RWPE2 (cell line): ENCODE measurements at regions not wholly inside any gene's neighbourhood (a gene's known extent, or its start where the extent isn't known, plus 50 kb on each side); places are given as distances from the start of the nearest gene placed in this dataset.

Experiments used
- ATAC-seq: fragments of 200-7000 bp; cut with Tn5 transposase; 3 replicates; pipeline ENCODE4 v1.9.1; 2021; ENCODE audit warnings: low read depth
- DNase-seq: peaks from one replicate; pipeline ENCODE4 v3.0.0-alpha.2; 2020; ENCODE audit warnings: low spot score
- H3K27ac ChIP-seq: fragments of 450-650 bp; 2 replicates; pipeline ENCODE4 v1.5.1; 2017; ENCODE audit warnings: mild to moderate bottlenecking; ENCODE audit not compliant: poor library complexity, severe bottlenecking
- H3K27me3 ChIP-seq: fragments of 250-450 bp; sonication (Bioruptor Pico); 2 replicates; pipeline ENCODE4 v1.5.1; 2021; ENCODE audit warnings: mild to moderate bottlenecking, moderate library complexity; ENCODE audit not compliant: insufficient read depth, poor library complexity, severe bottlenecking
- H3K36me3 ChIP-seq: fragments of 250-450 bp; sonication (Bioruptor Pico); 2 replicates; pipeline ENCODE4 v1.5.1; 2020; ENCODE audit warnings: low read depth, mild to moderate bottlenecking, moderate library complexity
- H3K4me1 ChIP-seq: fragments of 250-450 bp; sonication (Bioruptor Pico); 2 replicates; pipeline ENCODE4 v1.5.1; 2021; ENCODE audit warnings: mild to moderate bottlenecking, moderate library complexity; ENCODE audit not compliant: insufficient read depth, poor library complexity, severe bottlenecking
- H3K4me3 ChIP-seq: fragments of 250-450 bp; sonication (Bioruptor Pico); 2 replicates; pipeline ENCODE4 v1.5.1; 2021; ENCODE audit warnings: mild to moderate bottlenecking, moderate library complexity; ENCODE audit not compliant: severe bottlenecking
- H3K9me3 ChIP-seq: fragments of 250-450 bp; sonication (Bioruptor Pico); 2 replicates; pipeline ENCODE4 v1.5.1; 2021; ENCODE audit warnings: mild to moderate bottlenecking, moderate library complexity; ENCODE audit not compliant: severe bottlenecking
- TF ChIP-seq, protein P1 (sequence below): fragments of 450-650 bp; IDR thresholded peaks from one replicate; pipeline ENCODE4 v1.5.1; 2017; ENCODE audit warnings: mild to moderate bottlenecking, moderate library complexity; ENCODE audit not compliant: poor library complexity, severe bottlenecking

DNA sequence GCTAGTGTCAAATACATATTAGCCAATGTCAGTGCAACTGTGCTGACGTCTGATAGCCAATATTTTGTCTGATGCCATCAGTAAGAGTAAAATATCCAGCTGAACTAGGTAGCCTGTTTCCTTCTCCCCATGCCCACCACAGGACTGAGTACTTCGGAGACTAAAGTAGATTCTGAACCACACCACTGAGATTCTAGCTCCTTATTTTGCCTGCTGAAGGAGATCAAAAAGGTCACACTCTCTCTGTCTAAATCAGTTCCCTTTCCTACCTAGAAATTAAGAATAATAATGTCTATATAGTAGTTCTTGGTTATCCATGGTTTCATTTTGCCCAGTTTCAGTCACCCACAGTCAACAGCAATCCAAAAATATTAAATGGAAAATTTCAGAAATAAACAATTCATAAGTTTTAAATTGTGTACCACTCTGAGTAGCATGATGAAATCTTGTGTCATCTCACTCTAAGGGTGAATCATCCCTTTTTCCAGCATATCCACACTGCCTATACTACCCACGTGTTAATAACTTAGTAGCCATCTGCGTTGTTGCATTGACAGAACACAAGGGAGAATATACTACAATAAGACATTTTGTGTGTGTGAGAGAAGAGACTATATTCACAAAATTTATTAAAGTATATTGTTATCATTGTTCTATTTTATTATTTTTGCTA, 1043.3 kb upstream of the PIK3C3 start:
- TF ChIP-seq, protein P1, sequence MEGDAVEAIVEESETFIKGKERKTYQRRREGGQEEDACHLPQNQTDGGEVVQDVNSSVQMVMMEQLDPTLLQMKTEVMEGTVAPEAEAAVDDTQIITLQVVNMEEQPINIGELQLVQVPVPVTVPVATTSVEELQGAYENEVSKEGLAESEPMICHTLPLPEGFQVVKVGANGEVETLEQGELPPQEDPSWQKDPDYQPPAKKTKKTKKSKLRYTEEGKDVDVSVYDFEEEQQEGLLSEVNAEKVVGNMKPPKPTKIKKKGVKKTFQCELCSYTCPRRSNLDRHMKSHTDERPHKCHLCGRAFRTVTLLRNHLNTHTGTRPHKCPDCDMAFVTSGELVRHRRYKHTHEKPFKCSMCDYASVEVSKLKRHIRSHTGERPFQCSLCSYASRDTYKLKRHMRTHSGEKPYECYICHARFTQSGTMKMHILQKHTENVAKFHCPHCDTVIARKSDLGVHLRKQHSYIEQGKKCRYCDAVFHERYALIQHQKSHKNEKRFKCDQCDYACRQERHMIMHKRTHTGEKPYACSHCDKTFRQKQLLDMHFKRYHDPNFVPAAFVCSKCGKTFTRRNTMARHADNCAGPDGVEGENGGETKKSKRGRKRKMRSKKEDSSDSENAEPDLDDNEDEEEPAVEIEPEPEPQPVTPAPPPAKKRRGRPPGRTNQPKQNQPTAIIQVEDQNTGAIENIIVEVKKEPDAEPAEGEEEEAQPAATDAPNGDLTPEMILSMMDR = no peak
- DNase-seq (no peak), ATAC-seq (peak; percentile 74; the same call in 2 of the 3 replicates)
- Histone ChIP-seq H3K9me3 (no peaks in the 10 kb centered on the region), H3K27me3 (no peaks in the 10 kb centered on the region), H3K4me3 (no peak overlapping the region), H3K27ac (no peak overlapping the region), H3K4me1 (peaks cover 9% of the 10 kb centered on the region), H3K36me3 (no peaks in the 10 kb centered on the region; the same call in 1 of the 2 replicates)

DNA sequence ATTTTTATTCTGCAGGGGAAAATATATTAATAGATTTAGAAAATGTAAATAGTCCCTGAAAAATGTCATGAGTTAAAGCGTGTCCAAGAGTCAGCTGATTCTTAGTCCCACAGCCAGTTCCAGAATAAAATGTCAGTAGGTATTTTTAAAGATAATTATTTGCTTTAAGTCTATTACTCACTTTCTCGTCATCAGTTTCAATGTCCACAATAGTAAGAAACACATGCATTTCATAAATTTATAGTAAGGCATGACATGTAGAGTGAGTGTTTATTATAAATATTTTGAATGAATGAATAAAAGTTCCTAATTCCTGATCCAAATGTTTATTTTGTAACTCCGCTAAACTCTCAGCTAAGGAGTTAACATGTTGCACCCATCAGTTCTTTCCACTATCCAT, 1044.0 kb upstream of the PIK3C3 start:
- TF ChIP-seq, protein P1 = no peak
- no peak overlapping the region for H3K4me3 ChIP-seq
- H3K27me3 ChIP-seq = no peaks in the 10 kb centered on the region
- DNase-seq = no peak
- peaks cover 8% of the 10 kb centered on the region for H3K4me1 ChIP-seq
- no peaks in the 10 kb centered on the region; the same call in 1 of the 2 replicates for H3K36me3 ChIP-seq
- no peaks in the 10 kb centered on the region for H3K9me3 ChIP-seq
- no peak overlapping the region for H3K27ac ChIP-seq
- ATAC-seq = no peak

DNA sequence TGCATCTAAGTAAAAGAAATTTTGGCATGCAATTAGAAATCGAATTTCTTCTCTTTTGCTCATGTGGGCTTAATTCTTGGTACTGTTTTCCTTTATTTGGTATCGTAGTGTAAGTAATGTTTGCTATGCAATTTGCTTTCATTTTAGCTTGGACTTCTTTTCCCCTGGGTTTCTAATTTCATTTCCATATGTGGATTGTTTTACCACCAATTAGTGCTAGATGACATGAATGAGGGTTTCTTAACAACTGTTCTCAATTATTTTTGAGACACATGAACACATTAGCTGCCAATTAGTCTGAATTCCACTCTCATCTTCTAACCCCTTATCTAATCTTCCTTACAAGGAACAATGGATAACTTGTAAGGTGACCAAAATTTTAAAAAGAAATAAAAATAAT, 1047.2 kb upstream of the PIK3C3 start:
- Histone ChIP-seq H3K27me3 (no peaks in the 10 kb centered on the region), H3K9me3 (no peaks in the 10 kb centered on the region), H3K4me3 (no peak overlapping the region), H3K4me1 (peaks cover 21% of the 10 kb centered on the region), H3K36me3 (no peaks in the 10 kb centered on the region; the same call in 1 of the 2 replicates), H3K27ac (no peak overlapping the region)
- TF ChIP-seq, protein P1 = no peak
- ATAC-seq = no peak
- no peak for DNase-seq

DNA sequence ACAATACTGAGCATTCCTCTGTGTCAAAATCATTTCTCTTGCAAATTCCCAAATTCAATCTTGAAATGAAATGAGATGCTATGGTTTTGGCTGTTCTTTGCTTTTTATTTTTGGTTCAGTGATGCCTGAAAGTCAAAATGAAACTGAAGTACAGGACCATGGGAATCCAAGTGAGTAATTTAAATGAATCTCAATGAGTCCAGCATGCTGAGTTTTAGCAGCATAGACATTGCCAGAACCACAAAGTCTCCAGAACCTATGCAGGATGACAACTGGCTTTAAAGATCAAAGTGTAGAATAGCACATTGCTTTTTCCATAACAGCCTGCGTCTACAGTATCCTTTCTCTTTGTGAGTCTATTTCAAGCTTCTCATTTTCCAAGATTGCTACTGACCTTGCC, 1050.7 kb upstream of the PIK3C3 start:
- Histone ChIP-seq H3K36me3 (no peaks in the 10 kb centered on the region; the same call in 1 of the 2 replicates), H3K4me3 (no peak overlapping the region), H3K27me3 (no peaks in the 10 kb centered on the region), H3K27ac (peak overlapping the region; percentile 12), H3K9me3 (no peaks in the 10 kb centered on the region), H3K4me1 (peaks cover 17% of the 10 kb centered on the region)
- ATAC-seq = 0 out of 3 replicates have a peak, but pooled peaks have one; percentile 14
- DNase-seq = no peak
- TF ChIP-seq, protein P1 = no peak

DNA sequence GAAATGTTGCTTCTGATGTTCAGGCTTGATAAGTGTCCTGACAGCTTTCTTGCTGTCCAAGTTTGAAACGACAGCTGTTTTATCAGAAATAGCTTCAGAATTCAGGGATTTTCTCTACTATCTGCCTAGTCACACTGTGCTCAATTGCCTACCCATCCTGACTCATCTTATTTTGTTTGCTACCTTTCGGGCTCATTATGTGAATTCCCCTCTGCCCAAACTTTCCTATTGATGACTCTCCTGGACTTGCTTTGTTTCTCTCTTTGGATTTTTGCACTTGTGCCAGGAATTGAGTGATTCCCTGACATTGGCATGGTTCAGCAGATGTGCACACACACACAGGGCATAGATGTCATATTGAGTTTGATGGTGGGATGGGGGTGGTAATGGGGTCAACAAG, 1052.6 kb upstream of the PIK3C3 start:
- Histone ChIP-seq H3K4me1 (peaks cover 17% of the 10 kb centered on the region), H3K36me3 (no peaks in the 10 kb centered on the region), H3K9me3 (no peaks in the 10 kb centered on the region), H3K27me3 (no peaks in the 10 kb centered on the region), H3K27ac (no peak overlapping the region), H3K4me3 (no peak overlapping the region)
- TF ChIP-seq, protein P1 = no peak
- DNase-seq (no peak), ATAC-seq (no peak)
